Neural progenitor cell (in vitro differentiated cells): ENCODE measurements at regions not wholly inside any gene's neighbourhood (a gene's known extent, or its start where the extent isn't known, plus 50 kb on each side); places are given as distances from the start of the nearest gene placed in this dataset.

Source experiments
- EZH2 ChIP-seq: fragments of 200-600 bp; sonication (generic); IDR thresholded peaks from 2 replicates; pipeline ENCODE4 v1.6.1; 2017; ENCODE audit warnings: antibody characterized with exemption, mild to moderate bottlenecking, moderate library complexity
- EZH2phosphoT487 ChIP-seq: fragments of 200-600 bp; sonication (generic); IDR thresholded peaks from 2 replicates; pipeline ENCODE4 v1.6.1; 2017; ENCODE audit warnings: antibody characterized with exemption
- TF ChIP-seq, protein P1 (sequence below): fragments of 200-600 bp; sonication (generic); IDR thresholded peaks from 2 replicates; pipeline ENCODE4 v1.5.1; 2017; ENCODE audit warnings: antibody characterized with exemption, mild to moderate bottlenecking

GRCh38 chr11:34756591-34756990, 135.7 kb downstream of the EHF start:
- TF ChIP-seq, protein P1, sequence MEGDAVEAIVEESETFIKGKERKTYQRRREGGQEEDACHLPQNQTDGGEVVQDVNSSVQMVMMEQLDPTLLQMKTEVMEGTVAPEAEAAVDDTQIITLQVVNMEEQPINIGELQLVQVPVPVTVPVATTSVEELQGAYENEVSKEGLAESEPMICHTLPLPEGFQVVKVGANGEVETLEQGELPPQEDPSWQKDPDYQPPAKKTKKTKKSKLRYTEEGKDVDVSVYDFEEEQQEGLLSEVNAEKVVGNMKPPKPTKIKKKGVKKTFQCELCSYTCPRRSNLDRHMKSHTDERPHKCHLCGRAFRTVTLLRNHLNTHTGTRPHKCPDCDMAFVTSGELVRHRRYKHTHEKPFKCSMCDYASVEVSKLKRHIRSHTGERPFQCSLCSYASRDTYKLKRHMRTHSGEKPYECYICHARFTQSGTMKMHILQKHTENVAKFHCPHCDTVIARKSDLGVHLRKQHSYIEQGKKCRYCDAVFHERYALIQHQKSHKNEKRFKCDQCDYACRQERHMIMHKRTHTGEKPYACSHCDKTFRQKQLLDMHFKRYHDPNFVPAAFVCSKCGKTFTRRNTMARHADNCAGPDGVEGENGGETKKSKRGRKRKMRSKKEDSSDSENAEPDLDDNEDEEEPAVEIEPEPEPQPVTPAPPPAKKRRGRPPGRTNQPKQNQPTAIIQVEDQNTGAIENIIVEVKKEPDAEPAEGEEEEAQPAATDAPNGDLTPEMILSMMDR = no peak
- TF ChIP-seq EZH2 (no peak), EZH2phosphoT487 (no peak)
